ENCODE measurements at regions not wholly inside any gene's neighbourhood (a gene's known extent, or its start where the extent isn't known, plus 50 kb on each side); places are given as distances from the start of the nearest gene placed in this dataset.

DNA sequence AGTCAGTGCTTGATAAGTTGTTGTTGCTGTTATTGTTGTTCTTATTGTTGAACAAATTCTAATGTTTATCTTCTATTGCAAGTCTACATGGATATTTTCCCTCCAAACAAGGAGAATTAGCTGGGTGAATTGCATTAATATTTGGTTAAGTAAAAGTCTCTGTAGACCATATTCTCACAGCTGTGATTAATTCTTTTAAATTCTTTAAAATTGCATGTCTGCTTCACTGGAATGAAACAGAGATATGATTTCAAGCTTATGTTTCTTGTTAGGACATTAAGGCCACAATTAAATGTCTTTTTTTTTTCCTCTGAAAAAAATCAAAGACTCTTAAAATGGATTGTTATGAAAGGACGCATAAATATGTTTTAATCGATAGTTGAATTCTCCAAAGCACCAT, 153.4 kb downstream of the EBLN2 start:
- Histone ChIP-seq H3K4me1 (ENCODE audit: insufficient read depth, low read length, severe bottlenecking) (no peaks in the 10 kb centered on the region), H3K9me3 (ENCODE audit: low read length) (no peaks in the 10 kb centered on the region), H3F3A (ENCODE audit: insufficient read depth, low read length) (no peaks in the 10 kb centered on the region), H3K4me2 (ENCODE audit: low read length) (no peak overlapping the region), H3K79me2 (ENCODE audit: insufficient read depth, low read length) (no peaks in the 10 kb centered on the region), H3K9me2 (ENCODE audit: low read depth, low read length) (no peaks in the 10 kb centered on the region), H3K4me3 (ENCODE audit: low read depth, low read length, poor library complexity, severe bottlenecking) (no peak overlapping the region), H3K9ac (ENCODE audit: low read length) (no peak overlapping the region), H4K20me1 (ENCODE audit: insufficient read depth, low read length) (no peaks in the 10 kb centered on the region), H3K27me3 (ENCODE audit: insufficient read depth, low read length) (no peaks in the 10 kb centered on the region), H3K27ac (ENCODE audit: low read depth, low read length, poor library complexity, severe bottlenecking) (no peak overlapping the region), H3K36me3 (ENCODE audit: insufficient read depth, low read length) (no peaks in the 10 kb centered on the region), H2AFZ (ENCODE audit: low read length) (no peak overlapping the region)
- TF ChIP-seq EZH2 (IDR thresholded peaks at IDR 0.05; ENCODE audit: borderline replicate concordance, low read length), result no peak
- TF ChIP-seq, protein P1, sequence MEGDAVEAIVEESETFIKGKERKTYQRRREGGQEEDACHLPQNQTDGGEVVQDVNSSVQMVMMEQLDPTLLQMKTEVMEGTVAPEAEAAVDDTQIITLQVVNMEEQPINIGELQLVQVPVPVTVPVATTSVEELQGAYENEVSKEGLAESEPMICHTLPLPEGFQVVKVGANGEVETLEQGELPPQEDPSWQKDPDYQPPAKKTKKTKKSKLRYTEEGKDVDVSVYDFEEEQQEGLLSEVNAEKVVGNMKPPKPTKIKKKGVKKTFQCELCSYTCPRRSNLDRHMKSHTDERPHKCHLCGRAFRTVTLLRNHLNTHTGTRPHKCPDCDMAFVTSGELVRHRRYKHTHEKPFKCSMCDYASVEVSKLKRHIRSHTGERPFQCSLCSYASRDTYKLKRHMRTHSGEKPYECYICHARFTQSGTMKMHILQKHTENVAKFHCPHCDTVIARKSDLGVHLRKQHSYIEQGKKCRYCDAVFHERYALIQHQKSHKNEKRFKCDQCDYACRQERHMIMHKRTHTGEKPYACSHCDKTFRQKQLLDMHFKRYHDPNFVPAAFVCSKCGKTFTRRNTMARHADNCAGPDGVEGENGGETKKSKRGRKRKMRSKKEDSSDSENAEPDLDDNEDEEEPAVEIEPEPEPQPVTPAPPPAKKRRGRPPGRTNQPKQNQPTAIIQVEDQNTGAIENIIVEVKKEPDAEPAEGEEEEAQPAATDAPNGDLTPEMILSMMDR (IDR thresholded peaks at IDR 0.05; ENCODE audit: low read length), result no peak

DNA sequence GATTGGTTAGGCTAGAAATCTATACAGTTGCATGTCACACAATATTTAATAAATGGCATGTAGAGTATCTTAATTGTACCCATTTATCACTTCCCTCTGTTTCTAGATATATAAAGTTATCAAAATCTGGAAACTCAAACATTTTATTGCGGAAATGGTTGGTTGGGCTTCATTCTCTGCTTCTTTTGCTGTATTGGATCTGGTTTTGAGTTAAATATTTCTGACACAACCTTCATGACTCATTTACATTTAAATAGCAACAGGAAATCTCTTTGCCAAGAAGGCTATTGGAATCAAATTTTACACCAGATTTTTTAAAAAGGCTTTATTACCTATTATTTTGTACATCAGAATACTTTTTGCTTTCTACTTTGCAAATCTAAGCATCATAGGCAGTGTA, 153.8 kb downstream of the EBLN2 start:
- Histone ChIP-seq H3K4me2 (ENCODE audit: low read length) (no peak overlapping the region), H3K27ac (ENCODE audit: low read depth, low read length, poor library complexity, severe bottlenecking) (no peak overlapping the region), H3K79me2 (ENCODE audit: insufficient read depth, low read length) (no peaks in the 10 kb centered on the region), H3K36me3 (ENCODE audit: insufficient read depth, low read length) (no peaks in the 10 kb centered on the region), H4K20me1 (ENCODE audit: insufficient read depth, low read length) (no peaks in the 10 kb centered on the region), H3K9ac (ENCODE audit: low read length) (no peak overlapping the region), H3K9me3 (ENCODE audit: low read length) (no peaks in the 10 kb centered on the region), H3F3A (ENCODE audit: insufficient read depth, low read length) (no peaks in the 10 kb centered on the region), H3K4me3 (ENCODE audit: low read depth, low read length, poor library complexity, severe bottlenecking) (no peak overlapping the region), H3K27me3 (ENCODE audit: insufficient read depth, low read length) (no peaks in the 10 kb centered on the region), H3K4me1 (ENCODE audit: insufficient read depth, low read length, severe bottlenecking) (no peaks in the 10 kb centered on the region), H2AFZ (ENCODE audit: low read length) (no peak overlapping the region), H3K9me2 (ENCODE audit: low read depth, low read length) (no peaks in the 10 kb centered on the region)
- TF ChIP-seq, protein P1 (IDR thresholded peaks at IDR 0.05; ENCODE audit: low read length), result no peak
- no peak for TF ChIP-seq EZH2 (IDR thresholded peaks at IDR 0.05; ENCODE audit: borderline replicate concordance, low read length)

DNA sequence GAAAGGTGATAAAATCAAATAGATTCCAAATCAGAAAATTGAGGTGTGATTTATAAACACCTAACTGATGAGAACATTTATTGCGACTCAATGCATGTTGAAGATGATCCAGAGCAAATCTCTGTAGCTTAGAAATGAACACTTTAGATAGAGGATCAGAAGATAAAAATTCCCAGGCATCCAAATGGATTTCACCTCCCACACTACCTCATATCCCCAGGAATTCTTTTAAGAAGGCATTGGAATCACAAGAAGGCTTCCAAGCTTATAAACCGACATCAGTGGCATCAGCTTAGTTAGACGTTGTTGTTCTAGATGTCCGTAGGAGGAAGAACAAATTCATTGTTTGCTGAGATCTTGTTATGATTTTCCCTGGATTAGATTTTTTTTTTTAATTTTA, 154.4 kb downstream of the EBLN2 start:
- Histone ChIP-seq H3K79me2 (ENCODE audit: insufficient read depth, low read length) (no peaks in the 10 kb centered on the region), H3F3A (ENCODE audit: insufficient read depth, low read length) (no peaks in the 10 kb centered on the region), H3K27me3 (ENCODE audit: insufficient read depth, low read length) (no peaks in the 10 kb centered on the region), H3K9ac (ENCODE audit: low read length) (no peak overlapping the region), H3K36me3 (ENCODE audit: insufficient read depth, low read length) (no peaks in the 10 kb centered on the region), H3K4me3 (ENCODE audit: low read depth, low read length, poor library complexity, severe bottlenecking) (no peak overlapping the region), H3K9me3 (ENCODE audit: low read length) (no peaks in the 10 kb centered on the region), H3K27ac (ENCODE audit: low read depth, low read length, poor library complexity, severe bottlenecking) (no peak overlapping the region), H3K9me2 (ENCODE audit: low read depth, low read length) (no peaks in the 10 kb centered on the region), H2AFZ (ENCODE audit: low read length) (no peak overlapping the region), H3K4me2 (ENCODE audit: low read length) (no peak overlapping the region), H3K4me1 (ENCODE audit: insufficient read depth, low read length, severe bottlenecking) (no peaks in the 10 kb centered on the region), H4K20me1 (ENCODE audit: insufficient read depth, low read length) (no peaks in the 10 kb centered on the region)
- no peak for TF ChIP-seq EZH2 (IDR thresholded peaks at IDR 0.05; ENCODE audit: borderline replicate concordance, low read length)
- TF ChIP-seq, protein P1 (IDR thresholded peaks at IDR 0.05; ENCODE audit: low read length), result no peak
